HG03045 (cell line): ENCODE measurements at regions not wholly inside any gene's neighbourhood (a gene's known extent, or its start where the extent isn't known, plus 50 kb on each side); places are given as distances from the start of the nearest gene placed in this dataset.

ENCODE experiments used
- ATAC-seq: cut with Tn5 transposase; IDR thresholded peaks from one replicate; pipeline ENCODE4 v1.9.1; 2021; ENCODE audit warnings: mild to moderate bottlenecking, moderate library complexity; ENCODE audit not compliant: unreplicated experiment

- ATAC-seq, result no peak
These were observed 133.1 kb upstream of the SPDL1 start for GRCh38 chr5:169450464-169450863.

- ATAC-seq, result no peak
These were observed 134.7 kb upstream of the SPDL1 start for GRCh38 chr5:169448826-169449225.

GRCh38 chr5:169445191-169445590 lies 138.4 kb upstream of the SPDL1 start:
- ATAC-seq, result no peak

- ATAC-seq, result no peak
These were observed 140.4 kb upstream of the SPDL1 start for GRCh38 chr5:169442913-169443784.

GRCh38 chr5:169442403-169442874 lies 141.1 kb upstream of the SPDL1 start:
- no peak for ATAC-seq

- ATAC-seq, result no peak
These were observed 139.3 kb upstream of the SLIT3 start for GRCh38 chr5:169440107-169440705.

GRCh38 chr5:169439362-169439761 lies 138.4 kb upstream of the SLIT3 start:
- no peak for ATAC-seq

- no peak for ATAC-seq
These were observed 134.7 kb upstream of the SLIT3 start for GRCh38 chr5:169435506-169436229.

GRCh38 chr5:169433221-169433651 lies 132.3 kb upstream of the SLIT3 start:
- no peak for ATAC-seq

- ATAC-seq, result no peak
These were observed 130.4 kb upstream of the SLIT3 start for GRCh38 chr5:169431386-169431785.

GRCh38 chr5:169430671-169431070 lies 129.7 kb upstream of the SLIT3 start:
- no peak for ATAC-seq

GRCh38 chr5:169429044-169429443 lies 128.1 kb upstream of the SLIT3 start:
- ATAC-seq, result no peak

GRCh38 chr5:169426784-169427183 lies 125.8 kb upstream of the SLIT3 start:
- ATAC-seq, result no peak

GRCh38 chr5:169424670-169425378 lies 123.9 kb upstream of the SLIT3 start:
- no peak for ATAC-seq

- no peak for ATAC-seq
These were observed 123.3 kb upstream of the SLIT3 start for GRCh38 chr5:169424279-169424655.

- ATAC-seq, result no peak
These were observed 122.8 kb upstream of the SLIT3 start for GRCh38 chr5:169423580-169424278.

GRCh38 chr5:169422087-169422486 lies 121.1 kb upstream of the SLIT3 start:
- no peak for ATAC-seq

GRCh38 chr5:169421677-169422076 lies 120.7 kb upstream of the SLIT3 start:
- ATAC-seq, result no peak

- ATAC-seq, result no peak
These were observed 116.7 kb upstream of the SLIT3 start for GRCh38 chr5:169417676-169418075.

GRCh38 chr5:169416583-169417196 lies 115.8 kb upstream of the SLIT3 start:
- peak; percentile 76 for ATAC-seq
